SK-N-SH treated with all-trans-retinoic acid at 6 μM for 48 hours (cell line): ENCODE measurements at regions not wholly inside any gene's neighbourhood (a gene's known extent, or its start where the extent isn't known, plus 50 kb on each side); places are given as distances from the start of the nearest gene placed in this dataset.

ENCODE experiments used
- ARNTL ChIP-seq: fragments of 450-650 bp; formaldehyde crosslinking; IDR thresholded peaks from 2 replicates; pipeline ENCODE4 v1.5.0; 2020; ENCODE audit warnings: low read depth, mild to moderate bottlenecking, moderate library complexity, borderline replicate concordance
- BACH2 ChIP-seq: fragments of 250-450 bp; sonication (Bioruptor Pico); IDR thresholded peaks from 2 replicates; pipeline ENCODE4 v1.9.0; 2021; ENCODE audit warnings: mild to moderate bottlenecking, borderline replicate concordance
- RARB ChIP-seq: fragments of 250-450 bp; sonication (Bioruptor Pico); IDR thresholded peaks from 2 replicates; pipeline ENCODE4 v1.8.0; 2021; ENCODE audit warnings: mild to moderate bottlenecking, moderate library complexity
- TOX ChIP-seq: fragments of 250-450 bp; sonication (Bioruptor Pico); IDR thresholded peaks from 2 replicates; pipeline ENCODE4 v1.8.0; 2021; ENCODE audit warnings: mild to moderate bottlenecking, moderate library complexity, borderline replicate concordance
- TF ChIP-seq, protein P1 (sequence below): fragments of 250-450 bp; sonication (Bioruptor Pico); IDR thresholded peaks from 2 replicates; pipeline ENCODE4 v1.5.1; 2021; ENCODE audit warnings: mild to moderate bottlenecking, moderate library complexity
- TF ChIP-seq, protein P2 (sequence below): fragments of 250-450 bp; sonication (Bioruptor Pico); IDR thresholded peaks from 2 replicates; pipeline ENCODE4 v1.5.1; 2020; ENCODE audit warnings: low read depth, mild to moderate bottlenecking, moderate library complexity
- TF ChIP-seq, protein P3 (sequence below): fragments of 250-450 bp; sonication (Bioruptor Pico); IDR thresholded peaks from 2 replicates; pipeline ENCODE4 v1.5.0; 2020; ENCODE audit warnings: mild to moderate bottlenecking, moderate library complexity
- TF ChIP-seq, protein P4 (sequence below): fragments of 250-450 bp; sonication (Bioruptor Pico); IDR thresholded peaks from 2 replicates; pipeline ENCODE4 v1.8.0; 2021; ENCODE audit warnings: low read depth, mild to moderate bottlenecking, moderate library complexity, borderline replicate concordance
- TF ChIP-seq, protein P5 (sequence below): fragments of 250-450 bp; sonication (Bioruptor Pico); IDR thresholded peaks from 2 replicates; pipeline ENCODE4 v1.8.0; 2020; ENCODE audit warnings: mild to moderate bottlenecking, moderate library complexity, borderline replicate concordance

DNA sequence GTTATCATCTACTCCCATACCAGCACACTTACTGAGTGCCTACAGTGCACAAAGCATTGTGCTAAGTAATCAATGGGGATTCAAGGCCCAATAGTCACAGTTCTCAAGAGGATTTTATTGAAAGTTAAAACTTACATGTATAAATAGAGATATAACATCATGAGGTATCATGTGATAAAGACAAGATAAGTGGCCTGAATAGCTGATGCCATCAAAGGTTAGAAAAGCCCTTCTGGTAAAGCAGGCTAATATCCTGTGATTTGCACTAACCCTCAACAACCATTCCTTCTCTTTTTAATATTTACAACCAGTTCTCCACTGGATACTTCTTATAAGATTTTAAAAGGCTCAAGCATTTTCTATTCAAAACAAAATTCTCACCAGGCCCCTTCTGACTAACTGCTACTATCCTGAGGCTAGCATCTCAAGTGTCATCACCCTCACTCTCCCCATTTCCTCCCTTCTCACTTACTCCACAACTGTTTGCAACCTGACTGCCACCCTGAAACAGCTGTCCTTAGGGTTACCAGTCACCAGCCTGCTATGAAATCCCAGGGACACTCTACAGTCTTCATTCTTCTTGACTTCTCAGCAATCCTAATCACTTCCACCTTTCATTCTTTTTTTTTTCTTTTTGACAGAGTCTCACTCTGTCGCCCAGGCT lies 377.9 kb downstream of the ENC1 start:
- TF ChIP-seq ARNTL (CRISPR knock-in tag), result no peak
- TF ChIP-seq, protein P1, sequence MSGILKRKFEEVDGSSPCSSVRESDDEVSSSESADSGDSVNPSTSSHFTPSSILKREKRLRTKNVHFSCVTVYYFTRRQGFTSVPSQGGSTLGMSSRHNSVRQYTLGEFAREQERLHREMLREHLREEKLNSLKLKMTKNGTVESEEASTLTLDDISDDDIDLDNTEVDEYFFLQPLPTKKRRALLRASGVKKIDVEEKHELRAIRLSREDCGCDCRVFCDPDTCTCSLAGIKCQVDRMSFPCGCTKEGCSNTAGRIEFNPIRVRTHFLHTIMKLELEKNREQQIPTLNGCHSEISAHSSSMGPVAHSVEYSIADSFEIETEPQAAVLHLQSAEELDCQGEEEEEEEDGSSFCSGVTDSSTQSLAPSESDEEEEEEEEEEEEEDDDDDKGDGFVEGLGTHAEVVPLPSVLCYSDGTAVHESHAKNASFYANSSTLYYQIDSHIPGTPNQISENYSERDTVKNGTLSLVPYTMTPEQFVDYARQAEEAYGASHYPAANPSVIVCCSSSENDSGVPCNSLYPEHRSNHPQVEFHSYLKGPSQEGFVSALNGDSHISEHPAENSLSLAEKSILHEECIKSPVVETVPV (CRISPR knock-in tag), result no peak
- TF ChIP-seq, protein P2, sequence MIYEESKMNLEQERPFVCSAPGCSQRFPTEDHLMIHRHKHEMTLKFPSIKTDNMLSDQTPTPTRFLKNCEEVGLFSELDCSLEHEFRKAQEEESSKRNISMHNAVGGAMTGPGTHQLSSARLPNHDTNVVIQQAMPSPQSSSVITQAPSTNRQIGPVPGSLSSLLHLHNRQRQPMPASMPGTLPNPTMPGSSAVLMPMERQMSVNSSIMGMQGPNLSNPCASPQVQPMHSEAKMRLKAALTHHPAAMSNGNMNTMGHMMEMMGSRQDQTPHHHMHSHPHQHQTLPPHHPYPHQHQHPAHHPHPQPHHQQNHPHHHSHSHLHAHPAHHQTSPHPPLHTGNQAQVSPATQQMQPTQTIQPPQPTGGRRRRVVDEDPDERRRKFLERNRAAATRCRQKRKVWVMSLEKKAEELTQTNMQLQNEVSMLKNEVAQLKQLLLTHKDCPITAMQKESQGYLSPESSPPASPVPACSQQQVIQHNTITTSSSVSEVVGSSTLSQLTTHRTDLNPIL (CRISPR knock-in tag), result no peak
- TF ChIP-seq, protein P3, sequence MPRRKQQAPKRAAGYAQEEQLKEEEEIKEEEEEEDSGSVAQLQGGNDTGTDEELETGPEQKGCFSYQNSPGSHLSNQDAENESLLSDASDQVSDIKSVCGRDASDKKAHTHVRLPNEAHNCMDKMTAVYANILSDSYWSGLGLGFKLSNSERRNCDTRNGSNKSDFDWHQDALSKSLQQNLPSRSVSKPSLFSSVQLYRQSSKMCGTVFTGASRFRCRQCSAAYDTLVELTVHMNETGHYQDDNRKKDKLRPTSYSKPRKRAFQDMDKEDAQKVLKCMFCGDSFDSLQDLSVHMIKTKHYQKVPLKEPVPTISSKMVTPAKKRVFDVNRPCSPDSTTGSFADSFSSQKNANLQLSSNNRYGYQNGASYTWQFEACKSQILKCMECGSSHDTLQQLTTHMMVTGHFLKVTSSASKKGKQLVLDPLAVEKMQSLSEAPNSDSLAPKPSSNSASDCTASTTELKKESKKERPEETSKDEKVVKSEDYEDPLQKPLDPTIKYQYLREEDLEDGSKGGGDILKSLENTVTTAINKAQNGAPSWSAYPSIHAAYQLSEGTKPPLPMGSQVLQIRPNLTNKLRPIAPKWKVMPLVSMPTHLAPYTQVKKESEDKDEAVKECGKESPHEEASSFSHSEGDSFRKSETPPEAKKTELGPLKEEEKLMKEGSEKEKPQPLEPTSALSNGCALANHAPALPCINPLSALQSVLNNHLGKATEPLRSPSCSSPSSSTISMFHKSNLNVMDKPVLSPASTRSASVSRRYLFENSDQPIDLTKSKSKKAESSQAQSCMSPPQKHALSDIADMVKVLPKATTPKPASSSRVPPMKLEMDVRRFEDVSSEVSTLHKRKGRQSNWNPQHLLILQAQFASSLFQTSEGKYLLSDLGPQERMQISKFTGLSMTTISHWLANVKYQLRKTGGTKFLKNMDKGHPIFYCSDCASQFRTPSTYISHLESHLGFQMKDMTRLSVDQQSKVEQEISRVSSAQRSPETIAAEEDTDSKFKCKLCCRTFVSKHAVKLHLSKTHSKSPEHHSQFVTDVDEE (CRISPR knock-in tag), result no peak
- TF ChIP-seq, protein P4, sequence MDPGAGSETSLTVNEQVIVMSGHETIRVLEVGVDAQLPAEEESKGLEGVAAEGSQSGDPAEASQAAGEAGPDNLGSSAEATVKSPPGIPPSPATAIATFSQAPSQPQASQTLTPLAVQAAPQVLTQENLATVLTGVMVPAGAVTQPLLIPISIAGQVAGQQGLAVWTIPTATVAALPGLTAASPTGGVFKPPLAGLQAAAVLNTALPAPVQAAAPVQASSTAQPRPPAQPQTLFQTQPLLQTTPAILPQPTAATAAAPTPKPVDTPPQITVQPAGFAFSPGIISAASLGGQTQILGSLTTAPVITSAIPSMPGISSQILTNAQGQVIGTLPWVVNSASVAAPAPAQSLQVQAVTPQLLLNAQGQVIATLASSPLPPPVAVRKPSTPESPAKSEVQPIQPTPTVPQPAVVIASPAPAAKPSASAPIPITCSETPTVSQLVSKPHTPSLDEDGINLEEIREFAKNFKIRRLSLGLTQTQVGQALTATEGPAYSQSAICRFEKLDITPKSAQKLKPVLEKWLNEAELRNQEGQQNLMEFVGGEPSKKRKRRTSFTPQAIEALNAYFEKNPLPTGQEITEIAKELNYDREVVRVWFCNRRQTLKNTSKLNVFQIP, result no peak
- no peak for TF ChIP-seq BACH2 (CRISPR knock-in tag)
- TF ChIP-seq, protein P5, sequence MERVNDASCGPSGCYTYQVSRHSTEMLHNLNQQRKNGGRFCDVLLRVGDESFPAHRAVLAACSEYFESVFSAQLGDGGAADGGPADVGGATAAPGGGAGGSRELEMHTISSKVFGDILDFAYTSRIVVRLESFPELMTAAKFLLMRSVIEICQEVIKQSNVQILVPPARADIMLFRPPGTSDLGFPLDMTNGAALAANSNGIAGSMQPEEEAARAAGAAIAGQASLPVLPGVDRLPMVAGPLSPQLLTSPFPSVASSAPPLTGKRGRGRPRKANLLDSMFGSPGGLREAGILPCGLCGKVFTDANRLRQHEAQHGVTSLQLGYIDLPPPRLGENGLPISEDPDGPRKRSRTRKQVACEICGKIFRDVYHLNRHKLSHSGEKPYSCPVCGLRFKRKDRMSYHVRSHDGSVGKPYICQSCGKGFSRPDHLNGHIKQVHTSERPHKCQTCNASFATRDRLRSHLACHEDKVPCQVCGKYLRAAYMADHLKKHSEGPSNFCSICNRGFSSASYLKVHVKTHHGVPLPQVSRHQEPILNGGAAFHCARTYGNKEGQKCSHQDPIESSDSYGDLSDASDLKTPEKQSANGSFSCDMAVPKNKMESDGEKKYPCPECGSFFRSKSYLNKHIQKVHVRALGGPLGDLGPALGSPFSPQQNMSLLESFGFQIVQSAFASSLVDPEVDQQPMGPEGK (CRISPR knock-in tag), result no peak
- TF ChIP-seq RARB (CRISPR knock-in tag), result no peak
- TF ChIP-seq TOX (CRISPR knock-in tag), result no peak
